ENCODE measurements at regions not wholly inside any gene's neighbourhood (a gene's known extent, or its start where the extent isn't known, plus 50 kb on each side); places are given as distances from the start of the nearest gene placed in this dataset.

- no peak for DNase-seq
Measured at GRCh38 chr20:51121901-51122412, 99.0 kb upstream of the KCNG1 start.

DNA sequence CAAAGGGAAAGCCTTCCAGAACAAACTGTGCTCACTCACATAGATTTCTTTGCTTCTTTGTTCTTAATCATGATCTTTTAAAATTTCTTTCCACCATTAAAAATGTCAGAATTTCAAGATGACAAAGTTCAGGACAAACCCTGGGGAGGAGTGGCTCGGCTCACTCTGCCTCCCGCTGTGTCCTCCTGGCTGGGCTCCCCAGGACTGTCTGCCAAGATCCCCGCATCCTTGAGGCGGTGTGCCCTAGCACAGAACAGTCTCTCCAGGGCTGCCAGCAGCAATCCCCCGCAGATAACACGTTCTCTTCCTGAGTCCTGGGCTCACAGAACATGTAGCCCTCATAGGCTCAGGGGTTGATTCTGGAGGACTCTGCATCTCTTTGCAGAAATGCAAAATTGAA lies 98.4 kb upstream of the KCNG1 start:
- no peak for DNase-seq

DNA sequence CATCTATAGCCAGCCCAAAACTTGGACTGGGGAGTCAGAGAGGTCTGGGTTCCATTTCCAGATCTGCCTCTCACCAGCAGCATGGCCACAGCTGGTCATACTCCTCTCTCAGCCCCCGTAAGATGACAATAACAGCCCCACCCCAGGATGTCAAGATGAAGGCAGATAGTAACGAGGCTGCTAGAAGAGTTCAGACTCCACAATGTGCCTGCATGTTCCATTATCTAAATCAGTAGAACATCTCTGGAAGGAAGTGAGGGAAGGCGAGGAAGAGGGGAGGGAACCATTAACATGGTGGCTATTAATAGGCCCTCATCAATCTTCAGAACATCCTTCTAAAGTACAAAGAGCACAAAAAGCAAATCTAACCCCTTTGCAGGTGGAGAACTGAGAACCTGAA lies 98.0 kb upstream of the KCNG1 start:
- no peak for DNase-seq

DNA sequence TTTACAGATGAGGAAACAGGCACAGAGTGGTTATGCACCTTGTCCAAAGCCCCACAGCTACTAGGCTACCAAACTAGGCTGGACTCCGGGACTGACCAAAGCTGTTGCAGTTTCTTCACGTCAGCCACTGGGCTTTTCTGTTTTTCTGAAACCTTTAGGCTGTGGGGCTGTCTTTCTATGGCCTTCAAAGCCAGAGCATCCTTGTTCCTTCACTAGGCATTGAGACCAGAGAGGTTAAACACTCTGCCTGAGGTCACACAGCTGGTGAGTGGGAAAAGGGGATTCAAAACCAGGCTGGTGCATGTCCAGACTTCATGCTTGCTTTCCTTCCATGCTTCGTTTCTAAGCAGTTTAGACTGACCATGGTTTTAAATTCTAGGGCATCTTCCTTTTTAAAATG lies 97.5 kb upstream of the KCNG1 start:
- no peak for DNase-seq

GRCh38 chr20:51119914-51120313 lies 97.0 kb upstream of the KCNG1 start:
- DNase-seq, result no peak

- DNase-seq, result no peak
Measured at GRCh38 chr20:51118985-51119527, 96.1 kb upstream of the KCNG1 start.

- no peak for DNase-seq
Measured at GRCh38 chr20:51118216-51118615, 95.3 kb upstream of the KCNG1 start.

DNA sequence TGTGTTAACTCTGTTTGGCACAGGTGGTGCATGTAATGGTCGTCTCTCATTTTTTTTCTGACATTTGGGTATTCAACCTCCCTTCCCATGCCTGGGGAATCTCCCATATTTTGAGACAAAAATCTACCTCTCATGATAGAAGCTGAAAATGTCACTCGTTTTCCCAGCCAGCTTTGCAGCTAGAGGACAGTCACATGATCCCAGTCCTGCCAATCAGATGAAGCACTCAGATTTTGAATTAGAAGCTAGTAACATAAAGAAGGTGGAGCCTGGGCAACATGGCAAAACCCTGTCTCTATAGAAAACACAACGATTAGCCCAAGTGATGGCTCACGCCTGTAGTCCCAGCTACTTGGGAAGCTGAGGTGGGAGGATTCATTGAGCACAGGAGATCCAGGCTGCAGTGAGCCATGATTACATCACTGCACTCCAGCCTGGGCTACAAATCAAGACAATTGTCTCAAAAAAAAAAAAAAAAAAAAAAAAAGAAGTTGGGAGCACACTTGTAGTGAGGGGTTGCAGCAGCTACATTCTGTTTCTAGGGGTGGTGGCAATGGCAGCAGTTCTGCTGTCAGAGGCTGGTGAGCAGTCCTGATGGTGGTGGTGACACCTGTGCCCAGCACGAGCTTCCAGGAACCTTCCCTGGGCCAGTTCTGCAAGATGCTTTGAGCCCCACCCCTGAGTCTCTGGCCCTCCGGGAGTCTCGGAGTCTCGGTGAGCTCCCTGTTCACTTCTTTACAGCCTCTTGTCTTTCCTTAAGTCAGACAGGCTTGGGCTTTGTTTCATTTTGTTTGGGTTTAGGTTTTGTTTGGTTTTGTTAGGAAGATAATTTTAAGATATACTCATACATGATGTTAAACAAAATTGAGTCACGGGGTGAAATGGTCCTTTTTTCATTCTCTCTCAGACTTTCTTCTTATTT lies 94.1 kb upstream of the KCNG1 start:
- no peak for DNase-seq

DNA sequence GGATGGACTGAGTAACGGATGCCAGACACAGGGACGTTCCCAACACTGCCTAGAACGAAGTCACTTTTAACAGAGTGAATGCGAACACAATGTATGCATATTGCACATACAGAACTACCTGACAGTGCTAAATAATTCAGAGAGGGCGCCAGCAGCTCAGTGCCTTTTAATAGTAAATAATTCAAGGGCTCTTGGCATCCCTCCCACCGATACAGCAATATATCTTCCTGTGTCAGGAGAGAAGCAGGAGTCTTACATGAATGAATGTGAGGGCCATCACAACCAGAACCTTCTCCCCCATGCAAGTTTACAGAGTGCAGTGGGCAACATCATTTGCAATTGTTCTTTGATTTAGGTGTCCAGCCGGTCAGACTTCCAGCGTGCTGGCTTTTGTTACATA lies 88.4 kb upstream of the KCNG1 start:
- no peak for DNase-seq

DNA sequence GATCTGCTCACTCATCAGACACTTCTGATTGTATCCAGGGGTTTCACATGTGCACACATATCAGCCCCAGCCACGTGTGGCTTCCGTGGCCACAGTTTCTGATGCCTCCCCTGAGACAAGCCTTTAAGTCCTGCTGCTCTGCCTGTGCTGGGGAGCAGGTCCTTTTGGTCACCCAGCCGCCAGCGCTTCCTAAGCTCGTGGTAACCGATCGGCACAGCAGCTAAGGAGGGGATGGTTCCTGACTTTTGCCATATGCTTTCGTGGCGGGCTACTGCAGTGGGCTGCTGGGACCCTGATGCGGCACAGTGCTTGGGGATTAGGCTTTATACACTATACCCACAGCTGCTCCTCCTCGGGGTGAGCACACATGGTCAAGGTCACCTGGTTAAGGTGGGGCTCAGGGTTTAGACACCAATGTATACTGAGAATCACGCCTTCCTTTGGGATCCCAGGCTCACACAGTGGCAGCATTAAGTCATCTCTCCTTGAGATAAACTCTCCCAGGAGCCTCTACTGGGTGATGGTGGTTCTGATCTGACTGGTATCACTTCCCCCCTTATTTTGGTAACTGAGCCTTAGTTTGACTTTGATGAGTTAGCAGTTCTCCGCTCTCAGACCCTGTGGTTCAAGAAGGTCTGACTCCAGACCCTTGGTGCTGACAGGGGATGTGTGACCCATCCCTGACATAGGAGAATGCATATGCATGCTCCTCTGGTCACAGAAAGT lies 85.9 kb upstream of the KCNG1 start:
- DNase-seq, result no peak

- no peak for DNase-seq
Measured at GRCh38 chr20:51106011-51106410, 83.1 kb upstream of the KCNG1 start.

- DNase-seq, result no peak
Measured at GRCh38 chr20:51104960-51105920, 82.3 kb upstream of the KCNG1 start.

- DNase-seq, result no peak
Measured at GRCh38 chr20:51100617-51101016, 77.7 kb upstream of the KCNG1 start.

DNA sequence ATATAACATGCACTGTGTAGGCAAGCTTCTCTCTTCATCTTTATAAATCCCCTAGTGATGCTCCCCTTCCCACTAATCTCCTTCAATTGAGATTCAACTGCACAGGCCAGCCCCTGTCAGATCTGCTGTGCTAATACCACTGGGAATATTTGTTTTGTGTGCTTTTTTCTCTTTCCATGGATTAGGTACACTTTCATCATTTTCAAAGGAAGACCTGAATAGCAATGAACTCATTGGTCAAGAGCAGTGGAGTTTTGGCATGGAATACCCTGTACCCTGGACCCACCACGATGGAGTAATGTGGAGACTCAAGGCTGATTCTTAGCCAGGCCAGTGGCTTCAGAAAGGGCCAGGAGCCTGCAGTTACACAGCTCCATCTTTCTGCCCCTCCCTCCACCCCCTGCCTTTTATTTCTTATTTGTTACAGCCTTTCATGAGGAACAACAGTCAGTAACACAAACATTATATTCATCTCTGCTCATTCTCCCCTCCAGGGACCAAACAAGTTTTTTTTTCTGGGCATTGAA lies 75.4 kb upstream of the KCNG1 start:
- no peak for DNase-seq

GRCh38 chr20:51097351-51098120 lies 74.6 kb upstream of the KCNG1 start:
- DNase-seq, result no peak

GRCh38 chr20:51096582-51097267 lies 73.8 kb upstream of the KCNG1 start:
- no peak for DNase-seq

- DNase-seq, result peak; percentile 6
Measured at GRCh38 chr20:51095633-51096521, 73.0 kb upstream of the KCNG1 start.

- no peak for DNase-seq
Measured at GRCh38 chr20:51094221-51094620, 71.3 kb upstream of the KCNG1 start.

DNA sequence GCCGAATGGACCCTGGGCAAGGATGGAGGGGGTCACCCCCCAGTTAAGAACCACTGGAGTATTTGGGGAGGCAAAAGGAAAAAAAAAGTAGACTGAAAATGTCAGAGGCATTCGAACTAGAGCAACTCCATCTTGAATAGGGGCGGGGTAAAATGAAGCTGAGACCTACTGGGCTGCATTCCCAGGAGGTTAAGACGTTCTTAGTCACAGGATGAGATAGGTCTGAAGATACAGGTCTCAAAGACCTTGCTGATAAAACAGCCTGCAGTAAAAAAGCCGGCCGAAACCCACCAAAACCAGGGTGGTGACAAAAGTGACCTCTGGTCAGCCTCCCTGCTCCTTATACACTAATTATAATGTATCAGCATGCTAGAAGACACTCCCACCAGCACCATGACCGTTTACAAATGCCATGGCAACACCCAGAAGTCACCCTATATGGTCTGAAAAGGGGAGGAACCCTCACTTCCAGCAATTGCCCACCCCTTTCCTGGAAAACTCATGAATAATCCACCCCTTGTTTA lies 70.4 kb upstream of the KCNG1 start:
- peak; percentile 31 for DNase-seq

Measured in OCI-M1 (cell line).